Astrocyte (in vitro differentiated cells and primary cell): ENCODE measurements at regions not wholly inside any gene's neighbourhood (a gene's known extent, or its start where the extent isn't known, plus 50 kb on each side); places are given as distances from the start of the nearest gene placed in this dataset.
"Not testable (repeated sequence)": the region's sequence is repeated elsewhere in the genome, so short reads cannot be mapped to it uniquely, and the experiment has no call there.

Experiments used
- DNase-seq: peaks from one replicate; pipeline ENCODE4 v3.0.0-alpha.2; 2010; ENCODE audit warnings: low read depth
- FAIRE-seq: peaks from 2 replicates; lab custom pipeline; 2011; peaks lifted over from hg19 to GRCh38; lab: Jason Lieb, UNC
- H2AFZ ChIP-seq: 2 replicates; pipeline ENCODE4 v1.6.0; 2012; ENCODE audit warnings: low read depth, low read length, inconsistent platforms
- H3K27ac ChIP-seq: 2 replicates; pipeline ENCODE4 v1.5.1; 2011; ENCODE audit warnings: low read depth, low read length, inconsistent platforms
- H3K27me3 ChIP-seq: 2 replicates; pipeline ENCODE4 v1.6.0; 2011; ENCODE audit warnings: low read length, inconsistent platforms; ENCODE audit not compliant: insufficient read depth
- H3K36me3 ChIP-seq: 2 replicates; pipeline ENCODE4 v1.5.1; 2011; ENCODE audit warnings: low read length, inconsistent platforms; ENCODE audit not compliant: insufficient read depth
- H3K4me1 ChIP-seq: 2 replicates; pipeline ENCODE4 v1.5.1; 2011; ENCODE audit warnings: low read length, inconsistent platforms; ENCODE audit not compliant: insufficient read depth
- H3K4me2 ChIP-seq: 2 replicates; pipeline ENCODE4 v1.6.0; 2012; ENCODE audit warnings: low read length, inconsistent platforms
- H3K4me3 ChIP-seq: 2 replicates; pipeline ENCODE4 v1.5.1; 2011; ENCODE audit warnings: low read depth, mild to moderate bottlenecking, low read length, inconsistent platforms; ENCODE audit not compliant: insufficient read depth
- H3K79me2 ChIP-seq: 2 replicates; pipeline ENCODE4 v1.6.0; 2012; ENCODE audit warnings: mild to moderate bottlenecking, low read length, inconsistent platforms; ENCODE audit not compliant: insufficient read depth
- H3K9ac ChIP-seq: 2 replicates; pipeline ENCODE4 v1.6.0; 2012; ENCODE audit warnings: mild to moderate bottlenecking, low read length, inconsistent platforms
- H3K9me3 ChIP-seq: 2 replicates; pipeline ENCODE4 v1.5.1; 2012; ENCODE audit warnings: low read depth, mild to moderate bottlenecking, low read length, inconsistent platforms; ENCODE audit not compliant: insufficient read depth
- H4K20me1 ChIP-seq: 2 replicates; pipeline ENCODE4 v1.6.0; 2012; ENCODE audit warnings: low read length, inconsistent platforms; ENCODE audit not compliant: insufficient read depth
- H3K27ac Mint-ChIP-seq: one replicate; pipeline ENCODE4 v1.8.0; 2021; ENCODE audit warnings: mild to moderate bottlenecking, mixed read lengths; ENCODE audit not compliant: unreplicated experiment
- H3K27me3 Mint-ChIP-seq: one replicate; pipeline ENCODE4 v1.8.0; 2021; ENCODE audit warnings: low read depth, mixed read lengths; ENCODE audit not compliant: unreplicated experiment
- H3K36me3 Mint-ChIP-seq: one replicate; pipeline ENCODE4 v1.8.0; 2021; ENCODE audit warnings: low read depth, mixed read lengths; ENCODE audit not compliant: unreplicated experiment
- H3K4me1 Mint-ChIP-seq: one replicate; pipeline ENCODE4 v1.8.0; 2021; ENCODE audit warnings: low read depth, mixed read lengths; ENCODE audit not compliant: unreplicated experiment
- H3K4me3 Mint-ChIP-seq: one replicate; pipeline ENCODE4 v1.8.0; 2021; ENCODE audit warnings: mild to moderate bottlenecking, moderate library complexity, mixed read lengths; ENCODE audit not compliant: unreplicated experiment
- H3K9me3 Mint-ChIP-seq: one replicate; pipeline ENCODE4 v1.8.0; 2021; ENCODE audit warnings: mild to moderate bottlenecking, mixed read lengths; ENCODE audit not compliant: unreplicated experiment
- EZH2 ChIP-seq: IDR thresholded peaks from 2 replicates; pipeline ENCODE4 v1.6.1; 2012; ENCODE audit warnings: mild to moderate bottlenecking, low read length, inconsistent platforms; ENCODE audit not compliant: insufficient read depth
- TF ChIP-seq, protein P1 (sequence below): IDR thresholded peaks from 2 replicates; pipeline ENCODE4 v1.5.1; 2011; ENCODE audit warnings: low read depth, mild to moderate bottlenecking, inconsistent platforms, low read length, moderate library complexity; ENCODE audit not compliant: insufficient read depth

DNA sequence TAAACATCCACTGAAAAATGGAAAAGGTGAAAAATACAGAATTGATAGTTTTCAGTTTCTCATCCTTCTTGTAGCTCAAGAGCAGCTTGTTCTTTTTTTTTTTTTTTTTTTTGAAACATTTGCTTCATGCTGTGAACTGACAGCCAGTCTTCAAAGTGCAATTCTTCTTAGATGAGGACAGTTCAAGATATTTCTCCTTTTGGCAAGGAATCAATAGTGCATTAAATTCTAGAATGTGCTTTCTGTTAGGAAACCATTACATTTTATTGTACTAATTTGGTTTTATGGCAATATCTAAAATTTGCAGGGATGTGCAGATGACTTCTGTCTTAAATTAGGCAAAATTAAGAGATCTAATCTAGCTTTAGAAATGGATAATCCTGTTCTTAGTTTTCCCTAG, 969.3 kb upstream of the ACO1 start:
- Mint-ChIP-seq H3K4me1 (no peaks in the 10 kb centered on the region), H3K27me3 (no peaks in the 10 kb centered on the region), H3K27ac (no peak overlapping the region), H3K36me3 (no peaks in the 10 kb centered on the region), H3K9me3 (peaks cover 4% of the 10 kb centered on the region), H3K4me3 (no peak overlapping the region)
- no peaks in the 10 kb centered on the region for H3K36me3 ChIP-seq
- H3K4me1 ChIP-seq: no peaks in the 10 kb centered on the region
- H3K79me2 ChIP-seq: no peaks in the 10 kb centered on the region
- no peak overlapping the region for H2AFZ ChIP-seq
- no peaks in the 10 kb centered on the region for H3K9me3 ChIP-seq
- no peak overlapping the region for H3K9ac ChIP-seq
- no peak overlapping the region for H3K4me2 ChIP-seq
- H3K27ac ChIP-seq: no peak overlapping the region
- H4K20me1 ChIP-seq: no peaks in the 10 kb centered on the region
- FAIRE-seq (no peak), DNase-seq (no peak)
- H3K27me3 ChIP-seq: no peaks in the 10 kb centered on the region
- TF ChIP-seq, protein P1, sequence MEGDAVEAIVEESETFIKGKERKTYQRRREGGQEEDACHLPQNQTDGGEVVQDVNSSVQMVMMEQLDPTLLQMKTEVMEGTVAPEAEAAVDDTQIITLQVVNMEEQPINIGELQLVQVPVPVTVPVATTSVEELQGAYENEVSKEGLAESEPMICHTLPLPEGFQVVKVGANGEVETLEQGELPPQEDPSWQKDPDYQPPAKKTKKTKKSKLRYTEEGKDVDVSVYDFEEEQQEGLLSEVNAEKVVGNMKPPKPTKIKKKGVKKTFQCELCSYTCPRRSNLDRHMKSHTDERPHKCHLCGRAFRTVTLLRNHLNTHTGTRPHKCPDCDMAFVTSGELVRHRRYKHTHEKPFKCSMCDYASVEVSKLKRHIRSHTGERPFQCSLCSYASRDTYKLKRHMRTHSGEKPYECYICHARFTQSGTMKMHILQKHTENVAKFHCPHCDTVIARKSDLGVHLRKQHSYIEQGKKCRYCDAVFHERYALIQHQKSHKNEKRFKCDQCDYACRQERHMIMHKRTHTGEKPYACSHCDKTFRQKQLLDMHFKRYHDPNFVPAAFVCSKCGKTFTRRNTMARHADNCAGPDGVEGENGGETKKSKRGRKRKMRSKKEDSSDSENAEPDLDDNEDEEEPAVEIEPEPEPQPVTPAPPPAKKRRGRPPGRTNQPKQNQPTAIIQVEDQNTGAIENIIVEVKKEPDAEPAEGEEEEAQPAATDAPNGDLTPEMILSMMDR: no peak
- no peak for TF ChIP-seq EZH2
- no peak overlapping the region for H3K4me3 ChIP-seq

DNA sequence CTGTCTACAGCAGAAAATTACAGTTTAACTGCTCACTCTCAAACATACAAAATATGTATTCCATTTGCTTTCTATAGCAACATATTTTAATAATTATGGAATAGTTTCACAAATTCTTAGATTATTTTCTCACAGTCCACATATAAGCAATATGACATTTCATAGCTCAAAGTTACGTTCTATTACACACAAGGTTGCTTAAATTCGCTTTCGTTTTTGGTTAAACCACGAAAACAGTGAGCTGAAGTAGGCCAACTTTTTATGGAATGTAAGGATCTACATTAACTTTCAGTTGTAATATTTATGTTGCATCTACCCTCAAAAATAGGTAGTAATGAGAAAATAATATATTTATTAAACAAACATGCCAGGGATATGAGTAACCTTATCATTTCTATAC, 966.0 kb upstream of the ACO1 start:
- no peaks in the 10 kb centered on the region for H4K20me1 ChIP-seq
- H3K4me3 Mint-ChIP-seq: no peak overlapping the region
- H3K27me3 Mint-ChIP-seq: no peaks in the 10 kb centered on the region
- no peaks in the 10 kb centered on the region for H3K79me2 ChIP-seq
- H3K4me1 ChIP-seq: no peaks in the 10 kb centered on the region
- no peaks in the 10 kb centered on the region for H3K9me3 ChIP-seq
- H3K4me1 Mint-ChIP-seq: no peaks in the 10 kb centered on the region
- H3K27me3 ChIP-seq: no peaks in the 10 kb centered on the region
- H3K27ac ChIP-seq: no peak overlapping the region
- H3K27ac Mint-ChIP-seq: no peak overlapping the region
- no peak overlapping the region for H3K4me2 ChIP-seq
- no peak for TF ChIP-seq EZH2
- TF ChIP-seq, protein P1: no peak
- FAIRE-seq (no peak), DNase-seq (no peak)
- H3K9me3 Mint-ChIP-seq: no peaks in the 10 kb centered on the region
- no peak overlapping the region for H2AFZ ChIP-seq
- no peaks in the 10 kb centered on the region for H3K36me3 ChIP-seq
- H3K36me3 Mint-ChIP-seq: no peaks in the 10 kb centered on the region
- no peak overlapping the region for H3K4me3 ChIP-seq
- H3K9ac ChIP-seq: no peak overlapping the region

DNA sequence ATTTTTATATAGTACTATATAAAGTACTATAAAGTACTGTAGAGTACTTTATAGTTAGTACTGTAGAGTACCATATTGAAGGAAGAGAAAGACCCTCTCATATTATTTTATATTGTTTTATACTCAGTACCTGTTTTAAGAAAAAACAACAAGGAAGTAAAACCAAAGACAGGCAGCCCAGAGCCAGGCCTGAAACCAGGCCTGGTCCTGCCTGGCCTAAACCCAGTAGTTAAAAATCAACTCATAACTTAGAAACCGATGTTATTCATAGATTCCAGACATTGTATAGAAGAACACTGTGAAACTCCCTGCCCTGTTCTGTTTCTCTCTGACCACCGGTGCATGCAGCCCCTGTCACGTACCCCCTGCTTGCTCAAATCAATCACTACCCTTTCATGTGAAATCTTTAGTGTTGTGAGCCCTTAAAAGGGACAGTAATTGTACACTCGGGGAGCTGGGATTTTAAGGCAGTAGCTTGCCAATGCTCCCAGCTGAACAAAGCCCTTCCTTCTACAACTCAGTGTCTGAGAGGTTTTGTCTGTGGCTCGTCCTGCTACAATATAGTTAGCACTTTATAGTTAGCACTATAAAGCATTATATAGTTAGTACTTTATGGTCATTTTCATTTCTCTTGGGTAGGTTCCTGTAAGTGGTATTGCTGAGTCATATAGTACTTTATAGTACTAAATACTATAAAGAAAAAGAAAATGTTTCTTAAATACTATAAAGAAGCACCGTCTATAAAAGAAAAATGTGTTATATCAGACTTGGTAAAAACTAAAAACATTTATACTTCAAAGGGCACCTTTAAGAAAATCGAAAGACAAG, 940.6 kb upstream of the ACO1 start:
- not testable (repeated sequence) for H3K36me3 ChIP-seq, H3K4me2 ChIP-seq, H3K27me3 ChIP-seq, DNase-seq, H3K9ac ChIP-seq, H3K9me3 ChIP-seq, H3K4me1 ChIP-seq, H3K27ac ChIP-seq, H3K4me1 Mint-ChIP-seq, H3K27me3 Mint-ChIP-seq, H3K36me3 Mint-ChIP-seq, H3K4me3 Mint-ChIP-seq, H3K9me3 Mint-ChIP-seq, FAIRE-seq, H3K79me2 ChIP-seq, H3K4me3 ChIP-seq, H4K20me1 ChIP-seq
- peak overlapping the region; percentile 41 for H2AFZ ChIP-seq
- H3K27ac Mint-ChIP-seq: peak overlapping the region; percentile 98
